ENCODE measurements at regions not wholly inside any gene's neighbourhood (a gene's known extent, or its start where the extent isn't known, plus 50 kb on each side); places are given as distances from the start of the nearest gene placed in this dataset.

DNA sequence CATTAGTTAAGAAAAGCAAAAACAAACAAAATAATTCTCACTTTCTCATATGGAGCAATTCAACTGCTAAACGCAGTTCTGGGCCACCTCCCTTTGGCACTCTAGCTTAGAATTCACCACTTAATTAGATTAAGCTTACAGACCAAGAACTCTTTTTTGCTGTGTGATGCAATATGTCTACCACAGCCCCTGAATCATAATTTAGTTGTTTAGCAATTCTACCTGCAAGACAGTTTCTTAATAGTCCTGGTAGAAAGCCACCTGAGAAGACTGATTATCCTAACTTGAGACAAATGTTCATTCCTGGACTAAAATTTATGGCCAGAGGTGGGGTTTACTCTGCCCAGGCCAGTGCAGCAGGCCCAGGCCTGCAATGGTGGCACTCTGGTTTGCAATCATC, 205.9 kb downstream of the HS3ST3A1 start:
- intact Hi-C loops (cut with DNase I): no loop called here
- H3K27me3 ChIP-seq: no peaks in the 10 kb centered on the region
- DNase-seq: no peak
- H3K36me3 ChIP-seq: no peaks in the 10 kb centered on the region
- no peak overlapping the region for H3K4me3 ChIP-seq
- H3K9me3 ChIP-seq: no peaks in the 10 kb centered on the region
- H3K27ac ChIP-seq: peak overlapping the region; percentile 49
- ATAC-seq: peak; percentile 58
- H3K4me1 ChIP-seq: no peaks in the 10 kb centered on the region
- no peak for TF ChIP-seq CTCF (IDR thresholded peaks at IDR 0.05)

DNA sequence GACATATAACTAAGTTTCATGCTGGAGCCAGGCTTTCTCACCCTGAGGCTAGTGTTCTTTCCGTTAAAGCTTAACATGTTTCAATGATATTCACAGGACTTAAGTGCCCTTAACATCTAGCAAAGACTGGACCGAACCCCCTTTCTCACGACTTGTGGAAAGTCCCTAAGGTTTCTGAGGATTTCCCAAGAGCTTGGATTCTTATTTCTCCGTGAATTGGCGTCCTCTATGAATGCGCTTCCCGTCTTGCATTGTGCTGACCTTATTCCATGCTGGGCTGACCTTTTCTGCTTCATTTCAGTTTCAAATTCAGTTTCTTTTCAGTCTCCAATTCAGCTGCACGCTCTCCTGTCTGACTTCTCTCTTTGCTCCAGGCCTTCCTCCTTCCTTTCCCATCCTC, 206.4 kb downstream of the HS3ST3A1 start:
- H3K4me1 ChIP-seq: no peaks in the 10 kb centered on the region
- H3K9me3 ChIP-seq: no peaks in the 10 kb centered on the region
- H3K4me3 ChIP-seq: no peak overlapping the region
- DNase-seq (no peak), ATAC-seq (peak; percentile 59)
- TF ChIP-seq CTCF (IDR thresholded peaks at IDR 0.05): no peak
- H3K36me3 ChIP-seq: no peaks in the 10 kb centered on the region
- H3K27me3 ChIP-seq: no peaks in the 10 kb centered on the region
- intact Hi-C loops (cut with DNase I): no loop called here
- peak overlapping the region; percentile 49 for H3K27ac ChIP-seq

DNA sequence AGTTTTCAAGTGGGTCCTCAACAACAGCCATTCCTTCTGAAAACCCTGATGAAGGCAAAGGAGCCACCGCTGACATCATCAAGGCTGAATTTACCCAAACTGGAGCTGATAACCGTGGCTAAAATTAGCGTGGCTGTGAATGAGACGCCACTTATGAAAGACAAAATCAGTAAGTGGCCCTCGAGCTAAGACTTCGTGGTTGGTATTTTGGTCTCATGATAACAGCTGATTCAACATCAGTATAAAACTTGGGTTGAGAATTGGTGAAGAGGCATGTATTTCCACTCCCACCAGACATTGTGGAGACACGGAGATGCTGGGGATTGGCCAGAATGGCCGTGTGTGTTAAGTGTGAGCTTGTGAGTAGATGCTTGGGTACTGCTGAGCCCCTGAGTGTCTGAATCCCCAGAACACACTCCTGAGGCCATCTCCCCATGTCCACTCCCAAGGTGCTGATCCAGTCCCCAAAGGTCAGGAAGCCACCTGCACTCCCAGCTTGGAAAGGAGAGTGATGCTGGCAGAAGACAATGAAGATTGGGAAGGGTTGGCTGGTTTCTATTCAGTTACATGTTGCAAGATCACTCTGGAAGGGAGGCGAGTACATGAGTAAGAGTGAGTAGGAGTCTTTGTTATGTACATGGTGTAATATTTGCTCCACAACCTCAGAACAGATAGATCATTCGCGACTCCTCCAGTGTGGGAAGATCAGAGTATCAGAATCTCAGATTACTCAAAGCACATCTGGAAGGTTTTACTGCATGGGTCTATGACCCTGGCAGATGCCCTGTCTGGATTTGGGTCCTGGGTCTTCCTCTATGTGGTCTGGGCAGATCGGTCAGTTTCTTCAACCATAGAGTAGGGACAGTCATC, 207.7 kb downstream of the HS3ST3A1 start:
- no peak overlapping the region for H3K4me3 ChIP-seq
- H3K27me3 ChIP-seq: no peaks in the 10 kb centered on the region
- no peaks in the 10 kb centered on the region for H3K9me3 ChIP-seq
- intact Hi-C loops (cut with DNase I): no loop called here
- no peaks in the 10 kb centered on the region for H3K36me3 ChIP-seq
- DNase-seq: no peak
- no peaks in the 10 kb centered on the region for H3K4me1 ChIP-seq
- no peak overlapping the region for H3K27ac ChIP-seq
- ATAC-seq: peak; percentile 52
- no peak for TF ChIP-seq CTCF (IDR thresholded peaks at IDR 0.05)

DNA sequence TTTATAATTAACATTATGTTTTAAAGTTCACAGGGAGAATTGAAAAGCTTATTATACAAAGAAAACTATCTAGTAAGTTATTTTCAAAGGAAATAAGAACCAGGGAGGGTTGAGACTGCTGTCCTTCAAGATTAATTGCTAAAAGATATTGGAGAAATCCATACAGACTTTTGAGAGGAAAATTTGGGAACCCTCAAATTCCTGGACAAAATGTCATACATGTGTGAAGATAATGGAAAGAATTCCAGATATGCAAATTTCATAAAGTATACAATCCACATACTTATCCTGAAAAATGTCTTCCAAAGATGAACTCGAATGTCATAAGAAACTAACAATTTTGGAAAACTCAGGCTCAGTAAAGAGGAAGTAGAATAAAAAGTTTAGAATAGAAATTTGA, 213.8 kb downstream of the HS3ST3A1 start:
- no peak for TF ChIP-seq CTCF (IDR thresholded peaks at IDR 0.05)
- Histone ChIP-seq H3K4me1 (no peaks in the 10 kb centered on the region), H3K36me3 (no peaks in the 10 kb centered on the region), H3K27me3 (no peaks in the 10 kb centered on the region), H3K9me3 (no peaks in the 10 kb centered on the region), H3K4me3 (no peak overlapping the region), H3K27ac (no peak overlapping the region)
- no peak for DNase-seq
- no peak for ATAC-seq
- intact Hi-C loops (cut with DNase I): no loop called here

GRCh38 chr17:13387236-13387635, 214.5 kb downstream of the HS3ST3A1 start:
- Histone ChIP-seq H3K27me3 (no peaks in the 10 kb centered on the region), H3K9me3 (no peaks in the 10 kb centered on the region), H3K4me1 (no peaks in the 10 kb centered on the region), H3K36me3 (no peaks in the 10 kb centered on the region), H3K4me3 (no peak overlapping the region), H3K27ac (no peak overlapping the region)
- ATAC-seq: no peak
- intact Hi-C loops (cut with DNase I): no loop called here
- DNase-seq: no peak
- TF ChIP-seq CTCF (IDR thresholded peaks at IDR 0.05): no peak

Measured in upper lobe of right lung (tissue), 1 donor.